ENCODE measurements at regions not wholly inside any gene's neighbourhood (a gene's known extent, or its start where the extent isn't known, plus 50 kb on each side); places are given as distances from the start of the nearest gene placed in this dataset.

GRCh38 chr6:14918200-14918907 lies 327.5 kb upstream of the JARID2 start:
- H3K79me2 ChIP-seq (ENCODE audit: insufficient read depth, low read length) = no peaks in the 10 kb centered on the region
- H3K4me2 ChIP-seq (ENCODE audit: low read length) = no peak overlapping the region
- H3K4me1 ChIP-seq (ENCODE audit: insufficient read depth, low read length) = peaks cover 13% of the 10 kb centered on the region
- H3K4me1 Mint-ChIP-seq (ENCODE audit: low read depth, unreplicated experiment) = peaks cover 20% of the 10 kb centered on the region
- H3K27me3 ChIP-seq (ENCODE audit: insufficient read depth, low read length) = no peaks in the 10 kb centered on the region
- FAIRE-seq (no peak), DNase-seq (ENCODE audit: low read depth) (no peak)
- no peak overlapping the region for H2AFZ ChIP-seq (ENCODE audit: low read depth, low read length)
- no peak overlapping the region for H3K27ac ChIP-seq (ENCODE audit: low read depth, low read length)
- H3K27me3 Mint-ChIP-seq (ENCODE audit: low read depth, unreplicated experiment) = peaks cover 6% of the 10 kb centered on the region
- no peaks in the 10 kb centered on the region for H4K20me1 ChIP-seq (ENCODE audit: insufficient read depth, low read length)
- no peaks in the 10 kb centered on the region for H3K9me3 ChIP-seq (ENCODE audit: insufficient read depth, low read depth, low read length)
- no peak overlapping the region for H3K27ac Mint-ChIP-seq (ENCODE audit: unreplicated experiment)
- no peak overlapping the region for H3K4me3 ChIP-seq (ENCODE audit: insufficient read depth, low read depth, low read length)
- no peaks in the 10 kb centered on the region for H3K36me3 ChIP-seq (ENCODE audit: insufficient read depth, low read length)
- H3K9ac ChIP-seq (ENCODE audit: low read length) = no peak overlapping the region
- no peaks in the 10 kb centered on the region for H3K9me3 Mint-ChIP-seq (ENCODE audit: unreplicated experiment)
- H3K36me3 Mint-ChIP-seq (ENCODE audit: low read depth, unreplicated experiment) = peaks cover 2% of the 10 kb centered on the region
- TF ChIP-seq, protein P1, sequence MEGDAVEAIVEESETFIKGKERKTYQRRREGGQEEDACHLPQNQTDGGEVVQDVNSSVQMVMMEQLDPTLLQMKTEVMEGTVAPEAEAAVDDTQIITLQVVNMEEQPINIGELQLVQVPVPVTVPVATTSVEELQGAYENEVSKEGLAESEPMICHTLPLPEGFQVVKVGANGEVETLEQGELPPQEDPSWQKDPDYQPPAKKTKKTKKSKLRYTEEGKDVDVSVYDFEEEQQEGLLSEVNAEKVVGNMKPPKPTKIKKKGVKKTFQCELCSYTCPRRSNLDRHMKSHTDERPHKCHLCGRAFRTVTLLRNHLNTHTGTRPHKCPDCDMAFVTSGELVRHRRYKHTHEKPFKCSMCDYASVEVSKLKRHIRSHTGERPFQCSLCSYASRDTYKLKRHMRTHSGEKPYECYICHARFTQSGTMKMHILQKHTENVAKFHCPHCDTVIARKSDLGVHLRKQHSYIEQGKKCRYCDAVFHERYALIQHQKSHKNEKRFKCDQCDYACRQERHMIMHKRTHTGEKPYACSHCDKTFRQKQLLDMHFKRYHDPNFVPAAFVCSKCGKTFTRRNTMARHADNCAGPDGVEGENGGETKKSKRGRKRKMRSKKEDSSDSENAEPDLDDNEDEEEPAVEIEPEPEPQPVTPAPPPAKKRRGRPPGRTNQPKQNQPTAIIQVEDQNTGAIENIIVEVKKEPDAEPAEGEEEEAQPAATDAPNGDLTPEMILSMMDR (IDR thresholded peaks at IDR 0.05; ENCODE audit: insufficient read depth, low read depth, low read length) = no peak
- no peak for TF ChIP-seq EZH2 (IDR thresholded peaks at IDR 0.05; ENCODE audit: insufficient read depth, low read length)
- H3K4me3 Mint-ChIP-seq (ENCODE audit: unreplicated experiment) = no peak overlapping the region

- Histone ChIP-seq H4K20me1 (ENCODE audit: insufficient read depth, low read length) (no peaks in the 10 kb centered on the region), H3K79me2 (ENCODE audit: insufficient read depth, low read length) (no peaks in the 10 kb centered on the region), H3K4me3 (ENCODE audit: insufficient read depth, low read depth, low read length) (no peak overlapping the region), H3K4me2 (ENCODE audit: low read length) (no peak overlapping the region), H3K27me3 (ENCODE audit: insufficient read depth, low read length) (no peaks in the 10 kb centered on the region), H3K4me1 (ENCODE audit: insufficient read depth, low read length) (peaks cover 13% of the 10 kb centered on the region), H2AFZ (ENCODE audit: low read depth, low read length) (no peak overlapping the region), H3K36me3 (ENCODE audit: insufficient read depth, low read length) (no peaks in the 10 kb centered on the region), H3K27ac (ENCODE audit: low read depth, low read length) (no peak overlapping the region), H3K9ac (ENCODE audit: low read length) (no peak overlapping the region), H3K9me3 (ENCODE audit: insufficient read depth, low read depth, low read length) (no peaks in the 10 kb centered on the region)
- Mint-ChIP-seq H3K27me3 (ENCODE audit: low read depth, unreplicated experiment) (peaks cover 13% of the 10 kb centered on the region), H3K27ac (ENCODE audit: unreplicated experiment) (no peak overlapping the region), H3K4me3 (ENCODE audit: unreplicated experiment) (no peak overlapping the region), H3K9me3 (ENCODE audit: unreplicated experiment) (no peaks in the 10 kb centered on the region), H3K36me3 (ENCODE audit: low read depth, unreplicated experiment) (peaks cover 2% of the 10 kb centered on the region), H3K4me1 (ENCODE audit: low read depth, unreplicated experiment) (peaks cover 20% of the 10 kb centered on the region)
- no peak for DNase-seq (ENCODE audit: low read depth)
- TF ChIP-seq, protein P1 (IDR thresholded peaks at IDR 0.05; ENCODE audit: insufficient read depth, low read depth, low read length) = no peak
- no peak for TF ChIP-seq EZH2 (IDR thresholded peaks at IDR 0.05; ENCODE audit: insufficient read depth, low read length)
- FAIRE-seq = no peak
These were observed 326.7 kb upstream of the JARID2 start for GRCh38 chr6:14919038-14919670.

DNA sequence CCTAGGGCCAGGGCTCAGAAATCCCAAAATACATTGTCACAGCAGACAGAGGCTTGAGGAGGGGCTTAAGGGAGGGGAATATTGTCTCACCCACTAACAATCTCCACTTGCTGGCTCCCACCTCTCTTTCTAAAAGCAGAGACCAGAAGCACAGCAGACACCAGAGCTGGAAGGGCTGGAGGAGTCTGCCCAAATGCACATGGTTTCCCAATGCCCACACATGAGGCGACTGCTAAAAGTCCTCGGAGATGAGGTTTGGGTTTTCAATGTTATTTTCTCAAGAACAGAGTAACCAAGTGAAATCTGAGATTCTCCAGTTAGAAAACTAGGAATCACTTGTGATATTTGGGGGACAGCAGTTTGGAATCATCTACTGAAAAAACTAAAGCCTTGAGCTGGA lies 325.6 kb upstream of the JARID2 start:
- no peak overlapping the region for H3K4me3 Mint-ChIP-seq (ENCODE audit: unreplicated experiment)
- Histone ChIP-seq H3K27ac (ENCODE audit: low read depth, low read length) (no peak overlapping the region), H2AFZ (ENCODE audit: low read depth, low read length) (no peak overlapping the region)

More for the DNA sequence above, 325.6 kb upstream of the JARID2 start:
- H3K9ac ChIP-seq (ENCODE audit: low read length) = no peak overlapping the region
- H3K4me2 ChIP-seq (ENCODE audit: low read length) = no peak overlapping the region
- H3K4me1 ChIP-seq (ENCODE audit: insufficient read depth, low read length) = peaks cover 13% of the 10 kb centered on the region
- DNase-seq (ENCODE audit: low read depth) = no peak
- Mint-ChIP-seq H3K27ac (ENCODE audit: unreplicated experiment) (no peak overlapping the region), H3K4me1 (ENCODE audit: low read depth, unreplicated experiment) (peaks cover 20% of the 10 kb centered on the region), H3K9me3 (ENCODE audit: unreplicated experiment) (no peaks in the 10 kb centered on the region), H3K36me3 (ENCODE audit: low read depth, unreplicated experiment) (peaks cover 2% of the 10 kb centered on the region), H3K27me3 (ENCODE audit: low read depth, unreplicated experiment) (peaks cover 18% of the 10 kb centered on the region)
- H3K36me3 ChIP-seq (ENCODE audit: insufficient read depth, low read length) = no peaks in the 10 kb centered on the region
- TF ChIP-seq, protein P1 (IDR thresholded peaks at IDR 0.05; ENCODE audit: insufficient read depth, low read depth, low read length) = no peak
- TF ChIP-seq EZH2 (IDR thresholded peaks at IDR 0.05; ENCODE audit: insufficient read depth, low read length) = no peak
- H3K4me3 ChIP-seq (ENCODE audit: insufficient read depth, low read depth, low read length) = no peak overlapping the region
- no peaks in the 10 kb centered on the region for H3K27me3 ChIP-seq (ENCODE audit: insufficient read depth, low read length)
- H3K9me3 ChIP-seq (ENCODE audit: insufficient read depth, low read depth, low read length) = no peaks in the 10 kb centered on the region
- H4K20me1 ChIP-seq (ENCODE audit: insufficient read depth, low read length) = no peaks in the 10 kb centered on the region
- H3K79me2 ChIP-seq (ENCODE audit: insufficient read depth, low read length) = no peaks in the 10 kb centered on the region
- no peak for FAIRE-seq
